ENCODE measurements at regions not wholly inside any gene's neighbourhood (a gene's known extent, or its start where the extent isn't known, plus 50 kb on each side); places are given as distances from the start of the nearest gene placed in this dataset.

DNA sequence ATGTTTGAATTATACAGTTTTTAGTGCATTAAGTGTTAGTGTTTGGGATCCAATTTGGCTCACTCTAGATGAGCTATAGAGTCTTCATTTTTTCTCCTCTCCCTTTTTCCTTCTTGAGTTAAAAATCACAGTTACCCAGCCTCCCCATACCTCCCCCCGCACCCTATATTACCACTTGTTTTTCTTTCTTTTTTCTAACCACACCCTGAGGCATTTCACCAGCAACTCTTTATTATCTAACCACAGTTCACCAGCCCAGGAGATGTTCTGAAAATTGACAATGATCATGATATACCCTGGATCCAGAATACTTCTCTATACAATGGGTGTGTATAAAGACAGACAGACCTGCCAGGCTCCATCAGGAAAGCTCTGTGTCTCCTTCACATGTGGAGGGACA lies 86.5 kb upstream of the UBL3 start:
- no peaks in the 10 kb centered on the region for H3K79me2 ChIP-seq (ENCODE audit: control insufficient read depth, insufficient read depth, low read length)
- no peak overlapping the region for H3K27ac Mint-ChIP-seq
- no peaks in the 10 kb centered on the region for H3K9me3 ChIP-seq (ENCODE audit: control extremely low read depth in 1 of 3, control insufficient read depth in 2 of 3, insufficient read depth in 1 of 3, low read length in 2 of 3)
- H3K4me3 Mint-ChIP-seq = peak overlapping the region; percentile 79
- intact Hi-C loops (cut with micrococcal nuclease) = no loop called here
- H3K4me1 ChIP-seq (ENCODE audit: control insufficient read depth in 2 of 2, insufficient read depth in 2 of 2, low read length in 2 of 2) = peaks cover 13 to 19% of the 10 kb centered on the region in 2 donors
- no peaks in the 10 kb centered on the region for H3K36me3 ChIP-seq (replicated peaks in 1 of 2; ENCODE audit: control extremely low read depth in 1 of 2, control insufficient read depth in 1 of 2, extremely low read depth in 1 of 2, insufficient read depth in 2 of 2, low read length in 1 of 2)
- POLR2A ChIA-PET = no interaction called here
- no peaks in the 10 kb centered on the region for H3K27me3 ChIP-seq (replicated peaks in 1 of 4; ENCODE audit: control extremely low read depth in 1 of 4, control insufficient read depth in 3 of 4, insufficient read depth in 4 of 4, low read length in 3 of 4)
- H3K4me2 ChIP-seq (replicated peaks; ENCODE audit: low read depth, low read length, poor library complexity, severe bottlenecking) = no peak overlapping the region
- 88% methylated on average over 1 of the region's 1 CpG for WGBS (ENCODE audit: insufficient coverage)
- no peak for TF ChIP-seq EZH2 (IDR thresholded peaks at IDR 0.05; ENCODE audit: borderline replicate concordance, insufficient read depth, low read depth, low read length, poor library complexity, severe bottlenecking)
- TF ChIP-seq, protein P1, sequence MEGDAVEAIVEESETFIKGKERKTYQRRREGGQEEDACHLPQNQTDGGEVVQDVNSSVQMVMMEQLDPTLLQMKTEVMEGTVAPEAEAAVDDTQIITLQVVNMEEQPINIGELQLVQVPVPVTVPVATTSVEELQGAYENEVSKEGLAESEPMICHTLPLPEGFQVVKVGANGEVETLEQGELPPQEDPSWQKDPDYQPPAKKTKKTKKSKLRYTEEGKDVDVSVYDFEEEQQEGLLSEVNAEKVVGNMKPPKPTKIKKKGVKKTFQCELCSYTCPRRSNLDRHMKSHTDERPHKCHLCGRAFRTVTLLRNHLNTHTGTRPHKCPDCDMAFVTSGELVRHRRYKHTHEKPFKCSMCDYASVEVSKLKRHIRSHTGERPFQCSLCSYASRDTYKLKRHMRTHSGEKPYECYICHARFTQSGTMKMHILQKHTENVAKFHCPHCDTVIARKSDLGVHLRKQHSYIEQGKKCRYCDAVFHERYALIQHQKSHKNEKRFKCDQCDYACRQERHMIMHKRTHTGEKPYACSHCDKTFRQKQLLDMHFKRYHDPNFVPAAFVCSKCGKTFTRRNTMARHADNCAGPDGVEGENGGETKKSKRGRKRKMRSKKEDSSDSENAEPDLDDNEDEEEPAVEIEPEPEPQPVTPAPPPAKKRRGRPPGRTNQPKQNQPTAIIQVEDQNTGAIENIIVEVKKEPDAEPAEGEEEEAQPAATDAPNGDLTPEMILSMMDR (IDR thresholded peaks at IDR 0.05) = no peak
- no peaks in the 10 kb centered on the region for H3K9me3 Mint-ChIP-seq (ENCODE audit: insufficient read depth)
- peak overlapping the region; percentile 14 for H2AFZ ChIP-seq (ENCODE audit: insufficient read depth, low read depth, low read length, poor library complexity, severe bottlenecking)
- no peaks in the 10 kb centered on the region for H3K27me3 Mint-ChIP-seq
- DNase-seq = no peak
- no peaks in the 10 kb centered on the region for H4K20me1 ChIP-seq (ENCODE audit: control insufficient read depth, insufficient read depth, low read length, poor library complexity, severe bottlenecking)
- H3K9ac ChIP-seq (ENCODE audit: low read length) = no peak overlapping the region
- no peak overlapping the region for H3K4me3 ChIP-seq (ENCODE audit: control extremely low read depth in 1 of 5, extremely low read depth in 1 of 5, insufficient read depth in 1 of 5, low read depth in 2 of 5, low read length in 4 of 5)
- CTCF ChIA-PET = interaction anchor here (1.0 to 3.4 kb wide), 3 partner anchors 13 to 162 kb away, joined by 3 to 27 read pairs (median 5); no protein-coding TSS in a partner anchor
- no peak for ATAC-seq (ENCODE audit: low read depth)
- H3K27ac ChIP-seq (ENCODE audit: low read length in 2 of 2) = no peak overlapping the region
- H3K4me1 Mint-ChIP-seq = peaks cover 27% of the 10 kb centered on the region

DNA sequence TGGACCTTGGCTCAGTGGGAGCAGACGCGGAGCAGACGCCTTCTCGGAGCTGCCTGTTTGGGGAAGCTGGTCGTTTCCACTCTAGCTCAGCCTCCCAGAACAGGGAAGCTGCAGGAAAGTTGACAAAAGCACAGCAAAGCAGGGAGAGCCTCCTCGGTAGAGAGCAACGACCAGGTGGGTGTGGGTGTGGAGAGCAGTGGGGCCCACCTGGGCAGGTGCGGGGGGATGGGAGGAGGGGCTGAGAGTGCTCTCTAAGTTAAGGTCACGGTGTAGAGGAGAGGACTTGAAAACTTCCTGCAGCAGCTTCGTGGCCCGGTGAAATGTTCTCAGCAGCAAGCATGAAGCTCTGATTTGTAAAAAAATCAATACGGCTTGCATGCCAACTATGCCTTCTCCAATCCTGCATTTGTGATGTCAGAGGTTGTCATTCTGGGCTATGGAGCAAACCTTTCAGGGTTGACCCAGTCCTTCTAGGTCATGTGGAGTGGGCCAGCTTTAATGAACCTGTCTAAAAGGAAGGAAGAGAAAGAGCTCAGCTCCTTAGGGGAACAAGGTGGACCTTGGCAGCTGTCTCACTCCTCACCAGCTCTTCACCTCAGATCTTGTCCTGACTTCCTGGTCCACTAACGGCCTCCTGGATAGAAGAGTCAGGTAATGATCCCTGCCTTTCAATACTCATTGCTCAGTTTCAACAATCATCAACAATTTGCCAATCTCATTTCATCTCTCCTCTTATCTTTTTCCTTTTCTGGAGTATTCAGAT lies 85.8 kb upstream of the UBL3 start:
- peaks cover 27% of the 10 kb centered on the region for H3K4me1 Mint-ChIP-seq
- Histone ChIP-seq H3K4me3 (ENCODE audit: control extremely low read depth in 1 of 5, extremely low read depth in 1 of 5, insufficient read depth in 1 of 5, low read depth in 2 of 5, low read length in 4 of 5) (peak overlapping the region in 4 of 5 experiments; percentile 34 to 47 (median 38)), H3K27ac (ENCODE audit: low read length in 2 of 2) (peak overlapping the region in 1 of 2 donors; percentile 14), H4K20me1 (ENCODE audit: control insufficient read depth, insufficient read depth, low read length, poor library complexity, severe bottlenecking) (no peaks in the 10 kb centered on the region), H3K27me3 (replicated peaks in 1 of 4; ENCODE audit: control extremely low read depth in 1 of 4, control insufficient read depth in 3 of 4, insufficient read depth in 4 of 4, low read length in 3 of 4) (no peaks in the 10 kb centered on the region), H3K4me2 (replicated peaks; ENCODE audit: low read depth, low read length, poor library complexity, severe bottlenecking) (peak overlapping the region; percentile 62), H3K9me3 (ENCODE audit: control extremely low read depth in 1 of 3, control insufficient read depth in 2 of 3, insufficient read depth in 1 of 3, low read length in 2 of 3) (no peaks in the 10 kb centered on the region), H3K4me1 (ENCODE audit: control insufficient read depth in 2 of 2, insufficient read depth in 2 of 2, low read length in 2 of 2) (peaks cover 13 to 19% of the 10 kb centered on the region in 2 donors), H3K36me3 (replicated peaks in 1 of 2; ENCODE audit: control extremely low read depth in 1 of 2, control insufficient read depth in 1 of 2, extremely low read depth in 1 of 2, insufficient read depth in 2 of 2, low read length in 1 of 2) (no peaks in the 10 kb centered on the region), H3K9ac (ENCODE audit: low read length) (peak overlapping the region; percentile 36), H3K79me2 (ENCODE audit: control insufficient read depth, insufficient read depth, low read length) (no peaks in the 10 kb centered on the region), H2AFZ (ENCODE audit: insufficient read depth, low read depth, low read length, poor library complexity, severe bottlenecking) (peak overlapping the region; percentile 67)
- intact Hi-C loops (cut with micrococcal nuclease) = no loop called here
- peak overlapping the region; percentile 79 for H3K4me3 Mint-ChIP-seq
- H3K27me3 Mint-ChIP-seq = no peaks in the 10 kb centered on the region
- ATAC-seq (ENCODE audit: low read depth) (peak; percentile 18), DNase-seq (no peak)
- CTCF ChIA-PET = interaction anchor here (0.9 to 3.4 kb wide), 8 partner anchors 12 to 227 kb away, joined by 3 to 27 read pairs (median 4); no protein-coding TSS in a partner anchor
- TF ChIP-seq, protein P1 (IDR thresholded peaks at IDR 0.05) = no peak
- no peak for TF ChIP-seq EZH2 (IDR thresholded peaks at IDR 0.05; ENCODE audit: borderline replicate concordance, insufficient read depth, low read depth, low read length, poor library complexity, severe bottlenecking)
- 14% methylated on average over 13 of the region's 13 CpGs for WGBS (ENCODE audit: insufficient coverage)
- POLR2A ChIA-PET = interaction anchor here (0.6 kb wide), 1 partner anchor 355 kb away, joined by 4 read pairs; no protein-coding TSS in a partner anchor
- peak overlapping the region; percentile 54 for H3K27ac Mint-ChIP-seq
- no peaks in the 10 kb centered on the region for H3K9me3 Mint-ChIP-seq (ENCODE audit: insufficient read depth)

Data from B cell (primary cell).